Glomerular visceral epithelial cell (primary cell): ENCODE measurements at regions not wholly inside any gene's neighbourhood (a gene's known extent, or its start where the extent isn't known, plus 50 kb on each side); places are given as distances from the start of the nearest gene placed in this dataset.

ENCODE experiments used
- DNase-seq: peaks from one replicate; pipeline ENCODE4 v3.0.0-alpha.2; 2016; ENCODE audit errors: extremely low spot score

GRCh38 chr1:187310038-187310631 lies 481.4 kb downstream of the PLA2G4A start:
- no peak for DNase-seq

DNA sequence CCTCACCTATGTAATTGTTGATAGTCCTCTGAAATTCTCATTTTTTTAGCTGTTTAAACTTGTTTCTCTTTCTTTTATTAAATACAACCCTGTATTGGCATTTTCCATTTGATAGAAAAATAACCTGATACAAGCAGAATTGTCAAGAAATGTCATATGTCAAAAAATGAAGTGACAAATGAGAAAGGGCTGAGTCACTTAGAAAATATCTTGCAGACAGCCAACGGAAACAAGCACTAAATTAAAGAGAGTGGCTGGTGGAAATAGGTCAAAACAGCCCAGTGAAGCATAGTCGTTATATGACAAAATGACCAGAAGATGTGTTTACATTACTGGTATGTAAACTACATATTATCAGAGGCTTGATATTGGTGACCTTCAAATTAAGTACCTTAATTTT lies 484.4 kb downstream of the PLA2G4A start:
- DNase-seq: no peak

GRCh38 chr1:187326557-187326956 lies 497.8 kb downstream of the PLA2G4A start:
- DNase-seq: no peak

GRCh38 chr1:187336441-187337168 lies 507.9 kb downstream of the PLA2G4A start:
- no peak for DNase-seq

DNA sequence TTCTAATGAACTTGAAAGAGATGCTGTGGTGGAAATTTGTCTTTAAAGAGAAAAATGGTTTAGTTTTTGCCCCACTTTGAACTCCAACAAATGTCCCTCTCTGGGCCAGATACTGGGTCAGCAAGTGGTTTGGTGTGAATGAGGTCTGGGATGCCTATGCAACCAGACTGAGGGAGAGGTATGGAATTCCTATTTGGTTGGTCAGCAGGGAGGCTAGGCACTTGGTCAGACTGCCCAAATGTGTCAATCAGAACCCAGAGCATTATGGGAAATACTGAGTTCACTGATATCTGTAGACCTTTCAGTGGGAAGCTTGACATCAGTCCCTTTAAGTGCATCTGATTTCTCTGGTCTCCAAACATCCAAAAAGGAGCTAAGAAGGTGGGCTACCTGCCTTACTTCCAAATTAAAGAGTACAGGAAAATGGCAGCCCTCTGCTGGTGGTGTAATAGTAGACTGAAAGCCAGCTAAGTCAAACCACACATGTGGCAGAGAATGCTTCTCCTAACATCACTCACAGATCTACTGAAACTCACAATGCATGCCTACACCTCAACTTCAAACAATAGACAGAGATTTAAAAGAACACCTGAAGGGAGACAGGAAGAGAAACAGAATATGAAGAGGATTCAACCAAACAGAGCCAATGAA lies 510.1 kb downstream of the PLA2G4A start:
- DNase-seq: no peak

- no peak for DNase-seq
Observed at GRCh38 chr1:187342495-187342894, 513.7 kb downstream of the PLA2G4A start.

GRCh38 chr1:187374082-187374481 lies 545.3 kb downstream of the PLA2G4A start:
- no peak for DNase-seq

- no peak for DNase-seq
Observed at GRCh38 chr1:187374742-187375141, 546.0 kb downstream of the PLA2G4A start.

DNA sequence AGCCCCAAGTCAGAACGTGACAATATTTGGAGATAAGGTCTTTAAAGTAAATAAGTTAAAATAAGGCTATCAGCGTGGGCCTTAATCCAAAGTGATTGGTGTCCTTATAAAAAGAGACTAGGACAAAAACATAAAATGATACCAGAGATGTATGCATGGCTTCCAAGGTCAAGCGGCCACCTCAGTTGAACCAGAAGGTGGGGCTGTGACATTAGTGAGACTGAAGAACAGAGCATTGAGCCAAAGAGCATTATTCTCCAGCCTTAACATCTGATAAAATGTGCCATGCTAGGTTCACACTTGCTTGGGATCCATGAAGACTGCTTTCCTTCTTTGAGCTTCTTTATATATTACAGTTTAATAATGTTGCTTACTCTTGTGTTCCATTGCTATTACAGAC lies 554.6 kb downstream of the PLA2G4A start:
- no peak for DNase-seq

- DNase-seq: no peak
Observed at GRCh38 chr1:187384504-187384903, 555.8 kb downstream of the PLA2G4A start.

DNA sequence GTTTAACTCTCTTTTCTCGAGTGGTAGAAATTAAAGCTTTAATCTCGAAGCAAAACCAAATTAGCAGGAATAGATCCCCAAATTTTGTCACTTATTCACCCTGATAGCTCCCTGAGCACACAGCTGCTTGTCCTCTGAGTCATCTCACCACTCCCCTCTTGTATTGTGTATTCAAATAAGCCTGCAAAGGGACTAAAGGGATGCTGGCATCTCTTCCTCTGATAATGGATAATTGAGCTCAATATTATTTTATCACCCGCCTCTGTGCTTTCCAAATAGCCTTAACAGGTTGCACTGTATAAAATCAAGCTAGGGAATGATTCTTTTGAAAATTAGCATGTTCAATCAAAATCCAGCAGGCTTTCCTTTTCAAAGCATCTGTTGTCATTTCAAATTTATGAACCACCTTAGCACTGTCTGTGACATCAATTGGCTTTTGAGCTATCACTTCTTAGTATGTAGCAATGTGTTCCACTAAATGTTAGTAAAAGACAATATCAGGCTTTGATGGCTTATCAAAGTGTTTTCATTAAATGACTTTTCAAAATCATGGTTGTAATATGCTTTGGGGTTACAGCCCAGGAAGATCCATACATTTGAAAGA lies 561.6 kb downstream of the PLA2G4A start:
- no peak for DNase-seq

GRCh38 chr1:187396226-187396625 lies 567.5 kb downstream of the PLA2G4A start:
- DNase-seq: no peak

GRCh38 chr1:187396929-187397796 lies 568.4 kb downstream of the PLA2G4A start:
- no peak for DNase-seq

DNA sequence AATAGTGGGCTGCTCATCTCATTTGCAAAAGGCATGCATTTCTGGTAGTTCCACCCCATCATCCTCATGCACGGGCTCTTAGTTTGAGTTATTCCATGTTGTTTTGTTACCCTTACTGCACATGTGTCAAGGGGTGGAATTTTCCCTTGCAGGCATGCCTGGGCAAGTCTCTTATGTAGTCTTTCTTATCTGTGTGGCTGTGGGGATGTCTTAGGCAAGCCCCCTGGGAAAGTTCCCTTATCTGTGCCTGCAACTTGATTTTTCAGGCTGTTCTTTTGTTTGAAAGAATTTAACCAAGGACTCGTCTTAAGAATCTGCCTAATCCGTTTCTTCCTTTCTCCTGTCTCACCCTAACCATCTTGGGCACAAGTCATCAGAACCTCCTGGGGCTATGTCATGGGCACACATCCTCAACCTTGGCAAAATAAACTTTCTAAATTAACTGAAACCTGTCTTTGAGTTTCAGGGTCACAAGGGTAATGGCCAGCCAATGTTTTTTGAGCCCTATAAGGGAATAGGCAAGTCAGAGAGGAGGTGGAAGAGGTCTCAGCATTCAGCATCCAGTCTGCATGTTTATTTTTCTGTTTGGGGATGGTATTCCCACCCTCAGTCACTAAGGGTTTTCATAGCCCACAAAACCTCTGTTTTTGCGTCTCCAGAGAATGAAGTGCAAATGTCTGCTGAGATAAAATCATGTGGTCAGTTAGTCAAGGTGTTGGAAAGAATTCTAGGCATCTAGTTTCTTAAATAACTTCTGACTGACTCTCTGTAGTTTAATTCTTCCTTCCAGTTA lies 579.7 kb downstream of the PLA2G4A start:
- DNase-seq: no peak

- DNase-seq: no peak
Observed at GRCh38 chr1:187409341-187409740, 580.6 kb downstream of the PLA2G4A start.

DNA sequence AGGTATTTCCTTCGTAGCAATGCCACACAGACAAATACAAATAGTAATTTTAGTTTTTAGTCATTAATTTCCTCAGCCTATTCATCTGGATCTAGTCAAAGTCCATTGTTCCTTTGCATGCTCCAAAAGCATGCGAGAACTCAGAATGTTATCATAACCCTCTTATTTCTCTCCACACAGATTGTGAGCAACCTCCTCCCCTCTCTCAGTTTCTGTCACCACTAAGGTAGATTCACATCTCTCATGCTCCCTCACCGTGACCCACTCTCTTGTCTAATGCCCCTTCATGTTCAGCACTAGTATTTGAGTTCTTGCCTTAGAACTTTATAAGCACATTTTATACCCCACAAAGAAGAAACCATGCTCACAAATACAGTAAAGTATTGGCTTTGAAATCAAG lies 582.4 kb downstream of the PLA2G4A start:
- no peak for DNase-seq

DNA sequence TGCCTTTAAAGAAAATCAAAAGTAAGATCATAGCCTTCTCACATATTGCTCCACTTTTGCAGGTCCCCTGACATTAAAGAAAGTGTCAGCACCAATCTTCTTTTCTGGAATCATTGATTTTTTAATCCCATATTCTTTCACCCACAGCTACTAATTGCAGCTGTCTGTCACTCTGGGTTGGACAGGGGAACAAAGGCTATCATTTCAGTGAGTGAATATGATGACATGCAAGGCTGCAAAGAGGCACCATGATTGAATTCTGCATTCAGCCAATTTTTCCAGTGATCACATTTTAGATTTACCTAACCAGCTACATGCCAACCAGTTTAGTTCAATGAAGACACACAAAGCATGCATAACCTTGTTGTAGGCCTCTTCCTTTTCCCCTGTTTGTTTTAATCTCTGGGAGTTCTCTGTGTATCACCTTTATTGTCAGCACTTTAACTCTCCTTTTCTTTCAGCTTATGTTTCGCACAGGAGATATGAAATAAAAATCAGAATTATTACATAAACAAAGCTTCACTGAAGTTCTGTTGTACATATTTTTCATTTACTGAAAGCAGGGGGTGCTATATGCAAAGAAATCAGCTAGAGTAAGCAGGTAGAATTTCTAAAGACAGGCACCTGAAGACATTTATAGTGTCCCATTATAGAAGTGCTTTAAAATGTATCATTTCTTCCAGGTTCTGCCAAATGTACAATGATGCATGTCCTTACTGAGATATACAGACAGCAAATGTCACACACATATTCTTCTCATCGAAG lies 584.8 kb downstream of the PLA2G4A start:
- no peak for DNase-seq

- no peak for DNase-seq
Observed at GRCh38 chr1:187415065-187415464, 586.3 kb downstream of the PLA2G4A start.

- DNase-seq: no peak
Observed at GRCh38 chr1:187417520-187417919, 588.8 kb downstream of the PLA2G4A start.

DNA sequence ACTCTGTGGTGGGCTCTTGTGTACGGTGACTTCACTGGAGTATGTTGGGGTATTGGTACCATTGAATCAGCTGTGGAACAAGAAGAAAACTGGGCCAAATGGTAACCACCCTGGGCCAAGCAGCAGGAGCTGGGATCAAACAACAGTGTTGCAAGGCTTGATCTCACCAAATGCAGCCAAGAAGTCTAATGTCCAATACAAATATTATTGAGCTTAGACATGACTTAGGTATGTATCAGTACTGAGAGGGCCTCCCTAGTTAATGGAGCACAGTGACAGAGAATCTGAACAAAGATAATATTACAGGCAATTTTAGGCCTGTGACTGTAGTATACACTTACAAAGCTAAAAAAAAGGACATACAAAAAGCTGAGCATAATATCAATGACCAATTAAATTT lies 604.8 kb downstream of the PLA2G4A start:
- no peak for DNase-seq
